HG02763 (cell line): ENCODE measurements at regions not wholly inside any gene's neighbourhood (a gene's known extent, or its start where the extent isn't known, plus 50 kb on each side); places are given as distances from the start of the nearest gene placed in this dataset.

Source experiments
- ATAC-seq: cut with Tn5 transposase; IDR thresholded peaks from one replicate; pipeline ENCODE4 v1.9.1; 2021; ENCODE audit warnings: mild to moderate bottlenecking, moderate library complexity; ENCODE audit not compliant: unreplicated experiment

DNA sequence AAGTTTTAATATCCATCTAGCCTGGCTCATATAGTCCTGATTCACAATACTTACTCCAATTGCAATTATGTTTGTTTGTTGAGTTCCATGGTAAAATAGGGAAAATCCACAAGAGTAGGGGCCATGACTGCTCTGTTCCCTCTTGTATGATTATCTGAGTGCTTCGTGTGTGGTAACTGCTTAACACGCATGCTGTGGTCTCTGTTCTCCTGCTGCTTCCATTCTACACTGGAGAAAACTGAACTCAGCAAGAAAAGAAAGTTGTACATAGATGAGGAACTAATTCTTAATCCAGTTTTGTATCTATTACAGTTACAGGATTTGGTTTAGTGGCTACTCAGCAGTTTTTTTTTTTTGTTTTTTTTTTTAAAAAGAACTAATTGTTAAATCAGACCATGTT, 223.0 kb upstream of the SATB1 start:
- ATAC-seq: no peak

GRCh38 chr3:18645619-18646018, 220.5 kb upstream of the SATB1 start:
- no peak for ATAC-seq

DNA sequence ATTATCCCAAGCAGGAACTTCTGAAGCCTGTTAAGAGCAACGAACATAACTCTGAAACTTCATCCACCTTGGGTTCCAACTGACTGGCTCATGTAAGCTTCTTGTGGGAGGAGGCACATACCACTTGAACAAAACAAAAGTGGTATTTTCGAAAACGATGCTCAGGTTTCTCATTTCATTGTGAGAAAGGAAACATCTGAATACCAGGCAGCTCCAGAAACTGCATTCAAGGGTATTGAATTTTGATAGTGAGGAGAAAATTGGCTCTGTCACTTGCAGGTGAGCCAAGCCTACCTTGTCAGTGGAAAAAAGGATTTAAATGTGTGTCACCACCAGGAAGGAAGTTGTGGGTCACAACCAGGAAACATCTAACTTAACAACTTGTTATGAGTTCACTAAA, 218.1 kb upstream of the SATB1 start:
- ATAC-seq: no peak

- ATAC-seq: no peak
These were observed 216.8 kb upstream of the SATB1 start for GRCh38 chr3:18641916-18642315.

DNA sequence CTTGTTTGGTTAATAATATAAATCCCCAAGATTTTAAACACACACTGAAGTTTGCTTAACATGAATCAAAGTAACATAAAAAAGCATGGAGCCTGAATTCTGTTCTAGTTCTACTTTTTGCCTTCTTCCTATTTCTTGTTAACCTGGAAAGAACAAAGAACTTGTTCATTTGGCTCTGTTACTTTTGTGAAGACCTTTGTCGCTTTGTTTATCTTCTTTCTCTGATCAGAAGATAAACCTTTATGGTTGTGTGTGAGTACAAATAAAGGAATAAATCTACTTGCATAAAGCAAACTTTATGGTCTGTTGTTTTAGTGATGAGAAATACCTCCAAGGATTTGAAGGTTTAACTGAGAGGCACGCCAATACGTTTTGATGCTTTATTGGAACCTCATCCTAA, 210.1 kb upstream of the SATB1 start:
- no peak for ATAC-seq

- no peak for ATAC-seq
These were observed 209.3 kb upstream of the SATB1 start for GRCh38 chr3:18634461-18634860.

DNA sequence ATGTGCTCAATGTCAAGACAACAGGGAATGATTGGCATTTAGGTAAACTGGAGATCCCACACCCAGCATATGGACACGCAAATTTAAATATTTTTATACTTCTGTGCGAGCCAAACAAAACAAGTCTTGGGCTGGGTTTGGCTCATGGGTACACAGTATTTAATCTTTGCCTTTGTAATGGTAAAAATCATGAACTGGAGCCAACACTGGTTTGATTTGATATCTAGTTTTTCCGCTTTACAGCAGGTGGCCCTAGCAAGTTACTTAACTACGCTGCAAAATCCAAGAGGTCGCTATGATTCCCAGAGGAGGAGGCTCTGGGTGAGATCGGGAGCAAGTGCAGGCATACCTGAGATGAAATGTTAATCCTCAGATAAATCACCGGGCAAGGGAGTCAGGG, 207.9 kb upstream of the SATB1 start:
- no peak for ATAC-seq

DNA sequence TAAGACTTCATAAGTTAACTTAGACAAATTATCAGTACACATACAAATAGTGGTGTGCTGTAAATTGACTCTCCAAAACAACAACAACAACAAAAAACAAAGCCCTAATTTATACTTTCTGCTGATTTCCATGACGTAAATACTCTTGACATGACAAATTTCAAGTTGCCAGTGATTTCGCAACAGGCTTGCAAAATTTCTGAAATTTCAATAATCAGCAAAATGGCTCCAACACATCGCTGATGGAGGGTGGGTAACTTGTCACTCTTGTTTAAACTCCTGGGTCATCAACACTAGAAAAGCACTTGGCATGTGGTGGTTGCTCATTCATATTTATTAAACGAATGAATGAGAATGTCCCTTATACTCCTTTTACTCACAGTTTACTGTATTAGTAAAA, 205.2 kb upstream of the SATB1 start:
- ATAC-seq: no peak

DNA sequence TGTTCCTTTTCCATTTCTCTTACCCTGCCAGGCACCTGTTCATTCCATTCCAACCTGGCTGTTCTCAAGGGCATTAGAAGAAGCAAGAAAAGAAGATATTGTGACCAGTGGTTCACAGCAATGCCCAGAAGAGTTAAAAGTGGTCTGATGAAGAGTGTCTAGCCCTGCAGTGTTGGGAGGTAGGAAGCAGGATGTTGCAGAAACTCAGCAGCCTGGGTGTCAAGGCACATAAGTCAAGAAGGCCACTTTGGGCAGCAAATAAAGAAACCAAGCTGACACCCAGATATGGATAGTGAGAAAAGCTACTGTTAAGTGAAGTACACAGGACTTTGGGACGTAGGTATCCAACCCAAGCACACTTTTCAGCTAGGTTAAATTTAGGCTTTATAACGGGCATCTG, 199.9 kb upstream of the SATB1 start:
- no peak for ATAC-seq

- ATAC-seq: no peak
These were observed 198.1 kb upstream of the SATB1 start for GRCh38 chr3:18623220-18623619.

GRCh38 chr3:18618723-18619122, 193.6 kb upstream of the SATB1 start:
- no peak for ATAC-seq

DNA sequence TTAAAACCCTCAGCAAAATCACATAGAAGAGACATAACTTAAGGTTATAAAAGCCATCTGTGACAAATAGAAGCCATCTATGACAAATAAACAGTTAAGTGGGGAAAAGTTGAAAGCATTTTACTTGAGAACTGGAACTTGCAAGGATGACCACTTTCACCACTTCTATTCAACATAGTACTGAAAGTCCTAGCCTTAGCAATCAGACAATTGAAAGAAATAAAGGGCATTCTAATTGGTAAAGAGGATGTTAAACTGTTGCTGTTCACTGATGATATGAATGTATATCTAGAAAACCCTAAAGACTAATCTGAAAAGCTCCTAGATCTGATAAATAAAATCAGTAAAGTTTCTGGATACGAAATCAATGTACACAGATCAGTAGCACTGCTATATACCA, 186.9 kb upstream of the SATB1 start:
- no peak for ATAC-seq

DNA sequence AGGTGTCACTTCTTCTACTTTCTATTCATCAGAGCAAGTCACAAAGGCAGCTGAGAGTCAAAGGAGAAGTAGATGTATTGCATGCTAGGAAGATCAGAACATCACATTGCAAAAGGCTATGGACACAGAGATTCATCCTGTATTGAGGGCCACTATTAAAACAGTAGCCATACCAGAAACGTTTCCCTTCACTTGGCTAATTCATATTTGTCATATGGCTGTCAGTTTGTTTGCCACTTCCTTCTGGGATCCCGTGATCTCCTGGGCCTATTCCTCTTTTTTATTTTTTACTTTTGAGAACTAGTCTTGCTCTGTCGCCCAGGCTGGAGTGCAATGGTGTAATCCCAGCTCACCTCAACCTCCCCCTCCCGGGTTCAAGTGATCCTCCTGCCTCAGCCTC, 184.0 kb upstream of the SATB1 start:
- ATAC-seq: no peak

DNA sequence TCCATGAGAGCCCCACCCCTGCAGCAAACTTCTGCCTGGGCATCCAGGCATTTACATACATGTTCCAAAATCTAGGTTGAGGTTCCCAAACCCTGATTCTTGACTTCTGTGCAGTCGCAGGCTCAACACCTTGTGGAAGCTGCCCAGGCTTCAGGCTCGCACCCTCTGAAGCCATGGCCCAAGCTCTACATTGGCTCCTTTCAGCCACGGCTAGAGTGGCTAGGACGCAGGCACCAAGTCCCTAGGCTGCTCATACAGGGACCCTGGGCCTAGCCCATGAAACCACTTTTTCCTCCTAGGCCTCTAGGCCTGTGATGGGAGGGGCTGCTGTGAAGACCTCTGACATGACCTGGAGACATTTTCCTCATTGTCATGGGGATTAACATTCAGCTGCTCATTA, 172.8 kb upstream of the SATB1 start:
- no peak for ATAC-seq

DNA sequence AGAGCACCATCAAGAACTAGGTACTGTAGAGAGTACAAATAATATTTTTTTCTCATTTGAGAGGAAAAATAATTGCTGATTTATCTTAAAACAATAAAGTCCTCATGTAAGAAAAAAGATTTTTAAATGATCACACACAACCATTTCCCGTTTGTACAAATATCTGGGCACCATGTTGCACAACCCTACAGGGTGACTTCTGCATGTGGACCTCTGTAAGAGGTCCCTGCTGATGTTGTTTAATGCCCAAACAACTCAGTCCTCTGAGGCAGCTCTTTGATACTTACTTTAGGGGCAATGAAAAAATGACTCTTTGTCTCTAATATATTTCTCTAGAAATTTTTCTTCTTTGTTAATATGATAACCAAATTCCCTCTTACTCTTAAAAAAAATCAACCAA, 168.1 kb upstream of the SATB1 start:
- ATAC-seq: no peak

DNA sequence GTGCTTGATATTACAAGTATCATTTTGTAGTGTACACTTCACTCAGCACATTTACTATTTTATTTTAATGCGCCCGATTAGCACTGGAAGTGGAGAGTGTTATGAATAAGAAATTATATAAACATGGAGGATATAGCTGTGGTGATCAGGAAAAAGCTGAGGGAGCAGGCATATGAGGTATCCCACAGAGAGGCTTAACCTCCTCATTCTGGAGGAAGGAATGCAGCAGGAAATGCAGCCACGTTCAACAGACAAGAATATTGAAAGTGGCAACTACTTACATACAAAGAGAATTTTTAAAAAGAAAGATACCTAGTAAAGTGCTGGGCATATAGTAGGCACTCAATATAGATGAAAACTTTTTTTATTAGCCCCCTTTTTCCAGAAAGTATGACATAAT, 166.0 kb upstream of the SATB1 start:
- ATAC-seq: no peak

DNA sequence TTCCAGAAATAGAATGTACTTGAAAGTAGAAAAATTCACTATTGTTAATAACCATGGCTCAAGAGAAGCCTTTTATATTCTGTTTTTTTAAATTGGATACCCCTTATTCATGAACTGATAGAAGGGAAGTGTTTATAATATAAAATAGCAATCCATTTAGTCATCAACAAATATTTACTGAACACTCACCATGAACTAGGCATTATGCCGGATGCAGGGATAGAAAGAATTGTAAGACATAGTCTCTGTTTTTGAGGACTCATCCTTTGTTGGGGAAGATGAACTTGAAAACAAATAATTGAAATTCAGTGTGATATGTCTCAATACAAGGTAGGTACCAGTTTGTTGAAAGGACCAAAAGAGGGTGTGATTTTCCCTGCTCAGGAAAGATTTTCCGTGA, 160.9 kb upstream of the SATB1 start:
- ATAC-seq: no peak

- ATAC-seq: no peak
These were observed 160.1 kb upstream of the SATB1 start for GRCh38 chr3:18585004-18585968.

DNA sequence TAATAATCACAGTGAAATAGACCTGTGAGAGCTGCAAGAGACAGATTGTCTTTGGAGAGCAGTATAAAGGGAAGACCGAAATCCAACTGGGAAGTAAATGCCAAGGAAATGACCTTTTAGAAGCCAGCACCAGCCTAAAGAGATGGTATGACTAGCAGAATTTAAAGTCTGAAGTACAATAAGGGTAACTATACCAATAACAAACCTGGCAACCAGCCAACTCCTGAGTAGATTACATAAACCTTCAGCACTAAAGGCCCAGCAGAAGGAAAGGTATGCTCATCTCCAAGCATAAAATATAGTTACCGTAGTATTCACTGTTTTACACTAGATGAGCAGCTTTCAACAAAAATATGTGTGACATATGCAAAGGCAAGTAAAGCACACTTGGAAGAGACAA, 155.1 kb upstream of the SATB1 start:
- ATAC-seq: no peak

DNA sequence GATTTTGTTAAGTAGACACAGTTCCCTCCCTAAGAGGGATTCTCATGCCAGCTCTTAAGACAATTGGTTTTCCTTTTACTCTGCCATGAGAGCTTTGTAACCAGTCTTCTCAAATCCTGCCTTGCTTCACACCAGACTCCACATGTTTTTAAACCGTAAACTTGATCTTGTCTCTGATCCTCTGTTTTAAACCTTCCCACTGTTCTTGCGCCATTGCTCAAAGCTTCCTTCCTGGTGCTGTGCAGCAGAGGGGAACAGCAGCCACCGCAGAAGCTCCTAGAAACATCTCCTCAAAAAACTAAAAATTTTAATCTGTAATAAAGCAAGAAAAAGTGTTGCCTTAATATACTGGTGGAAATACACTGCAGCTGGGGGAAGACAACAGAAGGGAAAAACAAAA, 154.5 kb upstream of the SATB1 start:
- no peak for ATAC-seq

GRCh38 chr3:18575573-18575972, 150.4 kb upstream of the SATB1 start:
- no peak for ATAC-seq

DNA sequence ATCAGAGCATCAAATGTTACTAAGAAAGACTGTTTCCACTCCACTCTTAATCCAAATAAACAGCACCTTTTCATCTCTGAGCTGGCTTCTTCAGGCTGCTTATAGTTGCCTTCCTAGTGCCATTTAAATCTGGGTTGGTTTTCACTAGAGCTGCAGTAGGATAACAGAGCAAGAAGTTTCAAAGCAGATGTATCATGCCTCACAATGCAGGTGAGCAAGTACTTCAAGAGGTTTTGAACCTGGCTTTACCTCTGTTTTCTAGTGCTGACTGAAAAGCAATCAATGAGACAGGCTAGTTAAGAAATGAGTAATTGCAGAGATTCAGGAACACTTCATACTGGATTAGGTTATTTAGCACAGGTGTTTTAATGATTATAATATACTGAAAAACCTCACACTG, 147.7 kb upstream of the SATB1 start:
- no peak for ATAC-seq

DNA sequence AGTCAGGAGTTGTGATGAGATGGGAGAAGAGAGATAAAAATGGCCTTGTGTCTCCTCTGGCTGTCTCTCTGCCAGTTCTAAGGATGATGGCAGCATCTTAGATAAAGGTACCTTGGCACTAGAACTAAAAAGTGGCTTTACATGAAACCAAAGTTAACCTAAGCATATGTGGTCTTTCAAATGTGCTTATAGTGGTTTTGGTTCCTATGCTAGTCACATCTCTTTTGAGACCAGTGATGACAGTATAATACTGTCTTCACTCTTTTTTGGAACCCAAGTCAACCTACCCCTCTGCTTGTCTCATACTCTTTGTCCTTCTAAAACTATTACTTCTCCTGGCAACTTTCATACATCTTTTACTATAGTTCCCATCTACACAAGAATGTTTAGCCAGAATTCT, 142.2 kb upstream of the SATB1 start:
- ATAC-seq: no peak
